GM13977 (cell line): ENCODE measurements at regions not wholly inside any gene's neighbourhood (a gene's known extent, or its start where the extent isn't known, plus 50 kb on each side); places are given as distances from the start of the nearest gene placed in this dataset.

ENCODE experiments used
- DNase-seq: peaks from one replicate; pipeline ENCODE4 v3.0.0; 2012; ENCODE audit warnings: low spot score
- in situ Hi-C: fragments of 300-500 bp; cut with MboI; formaldehyde crosslinking; loops from one replicate; pipeline ENCODE4 v1.12.0; 2022; ENCODE audit warnings: low sequenced_read_pairs, low pct_unique_long_range_greater_than_20kb, mixed read lengths, inconsistent platforms; ENCODE audit not compliant: unreplicated experiment
- TF ChIP-seq, protein P1 (sequence below): IDR thresholded peaks from 2 replicates; pipeline ENCODE4 v1.5.1; 2012; ENCODE audit warnings: mild to moderate bottlenecking, control low read depth; ENCODE audit not compliant: insufficient read depth; ENCODE audit errors: extremely low read depth, missing control alignments

DNA sequence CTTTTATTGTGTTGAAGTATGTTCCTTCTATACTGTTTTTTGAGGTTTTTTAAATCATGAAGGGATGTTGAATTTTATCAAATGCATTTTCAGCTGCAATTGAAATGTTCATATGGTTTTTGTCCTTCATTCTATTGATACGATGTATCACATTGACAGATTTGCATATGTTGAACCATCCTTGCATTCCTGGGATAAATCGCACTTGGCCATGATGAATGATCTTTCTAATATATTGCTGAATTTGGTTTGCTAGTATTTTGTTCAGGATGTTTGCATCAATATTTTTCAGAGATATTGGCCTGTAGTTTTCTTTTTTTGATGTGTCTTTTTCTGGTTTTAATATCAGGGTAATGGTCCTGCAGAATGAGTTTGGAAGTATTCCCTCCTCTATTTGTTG lies 214.0 kb downstream of the LMO4 start:
- no peak for DNase-seq
- TF ChIP-seq, protein P1, sequence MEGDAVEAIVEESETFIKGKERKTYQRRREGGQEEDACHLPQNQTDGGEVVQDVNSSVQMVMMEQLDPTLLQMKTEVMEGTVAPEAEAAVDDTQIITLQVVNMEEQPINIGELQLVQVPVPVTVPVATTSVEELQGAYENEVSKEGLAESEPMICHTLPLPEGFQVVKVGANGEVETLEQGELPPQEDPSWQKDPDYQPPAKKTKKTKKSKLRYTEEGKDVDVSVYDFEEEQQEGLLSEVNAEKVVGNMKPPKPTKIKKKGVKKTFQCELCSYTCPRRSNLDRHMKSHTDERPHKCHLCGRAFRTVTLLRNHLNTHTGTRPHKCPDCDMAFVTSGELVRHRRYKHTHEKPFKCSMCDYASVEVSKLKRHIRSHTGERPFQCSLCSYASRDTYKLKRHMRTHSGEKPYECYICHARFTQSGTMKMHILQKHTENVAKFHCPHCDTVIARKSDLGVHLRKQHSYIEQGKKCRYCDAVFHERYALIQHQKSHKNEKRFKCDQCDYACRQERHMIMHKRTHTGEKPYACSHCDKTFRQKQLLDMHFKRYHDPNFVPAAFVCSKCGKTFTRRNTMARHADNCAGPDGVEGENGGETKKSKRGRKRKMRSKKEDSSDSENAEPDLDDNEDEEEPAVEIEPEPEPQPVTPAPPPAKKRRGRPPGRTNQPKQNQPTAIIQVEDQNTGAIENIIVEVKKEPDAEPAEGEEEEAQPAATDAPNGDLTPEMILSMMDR, result no peak
- in situ Hi-C loops, result no loop called here

DNA sequence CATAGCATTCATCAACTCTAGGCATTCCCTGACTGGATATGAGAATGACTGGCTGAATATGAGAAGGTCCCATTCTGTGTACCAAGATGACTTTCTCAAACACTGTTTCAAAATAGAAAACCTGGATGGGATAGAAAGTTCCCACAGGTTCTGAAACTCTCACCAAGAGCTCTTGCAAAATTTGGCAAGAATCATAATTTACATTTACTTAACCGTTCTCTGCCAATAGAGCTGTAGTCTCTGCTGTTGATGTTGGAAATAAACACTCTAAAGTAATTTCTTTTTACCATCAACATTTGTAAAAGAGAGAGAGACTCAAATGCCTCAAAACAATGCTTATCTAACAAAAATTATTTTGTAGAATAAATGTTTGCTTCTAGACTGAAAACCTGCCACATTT lies 221.1 kb downstream of the LMO4 start:
- TF ChIP-seq, protein P1, result no peak
- DNase-seq, result no peak
- in situ Hi-C loops, result no loop called here

DNA sequence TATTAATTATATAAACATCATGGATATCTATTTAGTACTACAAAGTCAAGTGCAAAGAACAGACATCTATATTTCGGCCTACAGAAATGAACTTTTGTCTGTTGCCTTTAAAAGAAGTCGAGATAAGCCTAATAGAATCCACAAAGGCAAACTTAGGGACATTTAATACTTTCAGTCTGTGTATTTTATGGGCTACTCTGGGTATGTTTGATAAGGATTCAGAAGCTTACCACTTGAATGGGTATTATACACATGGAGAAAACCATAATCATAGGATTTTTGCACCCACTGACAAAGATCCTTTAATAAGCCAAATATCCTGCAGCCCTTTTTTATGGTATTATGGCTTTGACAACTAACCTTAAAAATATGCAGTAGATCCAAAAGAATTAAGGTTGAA lies 224.8 kb downstream of the LMO4 start:
- TF ChIP-seq, protein P1, result no peak
- no peak for DNase-seq
- in situ Hi-C loops, result no loop called here

DNA sequence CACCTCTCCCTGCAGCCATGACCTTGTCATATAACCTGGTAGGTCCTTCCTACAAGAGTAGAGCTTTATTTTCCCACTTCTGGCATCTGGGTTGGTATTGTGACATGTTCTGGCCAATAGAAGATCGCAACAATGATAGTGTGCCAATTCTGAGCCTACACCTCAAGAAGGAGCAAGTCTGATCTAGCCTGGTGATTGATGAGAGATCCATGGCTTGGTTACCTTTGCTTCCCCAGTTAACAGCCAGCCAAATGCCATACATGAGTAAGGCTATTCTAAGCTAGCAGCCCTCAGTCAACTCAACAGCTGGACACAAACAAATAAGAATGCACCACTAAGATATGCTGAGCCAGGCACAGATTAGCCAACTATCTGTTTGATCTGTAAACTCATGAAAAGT lies 226.7 kb downstream of the LMO4 start:
- TF ChIP-seq, protein P1, result no peak
- in situ Hi-C loops, result no loop called here
- no peak for DNase-seq

DNA sequence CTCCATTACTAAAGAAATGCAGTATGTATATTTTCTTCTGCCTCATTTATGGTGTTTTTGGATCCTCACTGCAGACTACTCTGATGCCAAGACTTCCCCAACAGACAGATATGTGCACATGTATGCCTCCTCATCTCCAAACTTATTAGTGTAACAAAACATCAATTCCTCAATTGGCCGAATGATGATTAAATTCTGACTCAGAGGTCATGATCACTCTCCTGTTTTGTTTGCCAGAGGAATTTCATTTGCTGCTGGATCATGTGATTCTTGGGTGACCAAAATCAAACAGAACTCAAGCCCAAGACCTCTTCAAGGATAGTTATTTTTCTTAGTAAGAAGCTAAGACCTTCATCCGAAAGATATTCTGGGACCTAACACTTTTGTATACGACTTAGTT lies 227.6 kb downstream of the LMO4 start:
- TF ChIP-seq, protein P1, result no peak
- in situ Hi-C loops, result no loop called here
- DNase-seq, result no peak

DNA sequence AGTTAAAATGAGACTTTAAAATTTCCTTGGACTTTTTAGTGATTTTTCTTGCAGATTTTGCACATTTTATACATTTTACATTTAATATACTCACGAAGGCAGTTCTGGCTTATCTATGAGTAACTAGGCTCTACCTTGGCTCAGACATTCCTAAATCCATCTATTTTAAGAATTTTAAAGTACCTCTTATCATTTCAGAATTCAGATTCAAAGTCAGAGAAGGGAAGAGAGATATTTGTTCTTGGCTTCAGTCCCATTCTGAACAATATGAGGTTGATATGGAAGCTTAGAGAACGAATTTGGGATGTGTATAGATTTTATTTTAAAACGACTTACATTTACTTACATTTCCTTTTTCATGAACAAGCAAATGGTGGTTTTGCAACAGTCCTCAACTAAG lies 230.2 kb downstream of the LMO4 start:
- TF ChIP-seq, protein P1, result no peak
- in situ Hi-C loops, result no loop called here
- DNase-seq, result no peak

DNA sequence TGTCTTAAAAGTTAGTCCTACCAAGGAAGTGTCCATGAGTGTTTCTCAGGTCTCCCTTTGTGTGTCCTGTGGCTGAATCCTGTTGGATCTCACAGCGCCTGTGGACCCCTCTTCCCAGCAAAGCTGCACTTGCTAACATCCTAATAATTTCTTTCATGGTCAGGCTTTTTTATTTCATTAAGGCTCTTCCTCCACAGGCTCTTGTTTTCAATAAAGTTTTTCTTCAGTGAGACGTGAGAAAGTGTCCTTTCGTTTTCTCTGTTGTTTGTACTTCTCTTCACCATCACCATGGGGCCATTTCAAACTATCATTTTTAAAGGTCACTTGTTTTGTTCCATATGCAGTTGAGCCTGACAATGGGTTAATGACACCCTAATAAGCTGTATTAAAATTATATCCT lies 231.5 kb downstream of the LMO4 start:
- in situ Hi-C loops, result no loop called here
- no peak for DNase-seq
- TF ChIP-seq, protein P1, result no peak
